GM12878 (cell line): ENCODE measurements at regions not wholly inside any gene's neighbourhood (a gene's known extent, or its start where the extent isn't known, plus 50 kb on each side); places are given as distances from the start of the nearest gene placed in this dataset.

Experiments
- ATAC-seq: fragments of 200-7000 bp; cut with Tn5 transposase; 3 replicates; pipeline ENCODE4 v1.9.1; 2020; ENCODE audit warnings: mild to moderate bottlenecking, moderate library complexity
- BruUV-seq: library from RNA; stranded (reverse); fragments of 400-500 nt; replicated peaks from 2 replicates; lab custom pipeline; 2021; lab: Mats Ljungman, UMichigan
- CTCF ChIA-PET: fragments of 300-600 bp; sonication (Branson Sonifier 250); formaldehyde crosslinking; extraction: SDS; loops from one replicate; lab custom pipeline; 2021; ENCODE audit warnings: inconsistent platforms; lab: Yijun Ruan, JAX
- POLR2A ChIA-PET: fragments of 350-600 bp; formaldehyde crosslinking; extraction: SDS; loops from one replicate; lab custom pipeline; 2021; ENCODE audit warnings: inconsistent platforms; lab: Charles Lee
- RAD21 ChIA-PET: fragments of 300-600 bp; sonication (Branson Sonifier 250); formaldehyde crosslinking; loops from one replicate; lab custom pipeline; 2023; ENCODE audit warnings: antibody characterized with exemption; ENCODE audit not compliant: unreplicated experiment; lab: Charles Lee
- SMC1A ChIA-PET: fragments of 300-600 bp; sonication (Branson Sonifier 250); formaldehyde crosslinking; loops from one replicate; lab custom pipeline; 2023; ENCODE audit not compliant: unreplicated experiment, uncharacterized antibody; lab: Charles Lee
- DNase-seq: peaks from one replicate; pipeline ENCODE4 v3.0.0-alpha.2; 2011; ENCODE audit warnings: low read depth, low spot score
- FAIRE-seq: peaks from 3 replicates; lab custom pipeline; 2011; peaks lifted over from hg19 to GRCh38; lab: Jason Lieb, UNC
- H2AFZ ChIP-seq: 2 replicates; pipeline ENCODE4 v1.6.0; 2011; ENCODE audit warnings: low read depth, low read length, control low read depth; ENCODE audit not compliant: control insufficient read depth
- H3K27ac ChIP-seq: 2 replicates; pipeline ENCODE4 v1.5.1; 2011; ENCODE audit warnings: control low read depth; ENCODE audit not compliant: control insufficient read depth, insufficient read depth
- H3K27me3 ChIP-seq, 2 experiments: replicated peaks in 1 of 2; 2 replicates each; pipeline versions ENCODE4 v1.6.0 to v1.6.1; 2011; ENCODE audit warnings: low read length in 1 of 2; ENCODE audit not compliant: control insufficient read depth in 2 of 2, insufficient read depth in 2 of 2
- H3K36me3 ChIP-seq, 2 experiments: 2 replicates each; pipeline ENCODE4 v1.5.1; 2011; ENCODE audit warnings: low read length in 1 of 2; ENCODE audit not compliant: control insufficient read depth in 2 of 2, insufficient read depth in 2 of 2
- H3K4me1 ChIP-seq: 2 replicates; pipeline ENCODE4 v1.6.1; 2011; ENCODE audit warnings: mild to moderate bottlenecking, low read length, moderate library complexity, mixed read lengths; ENCODE audit not compliant: control insufficient read depth, insufficient read depth
- H3K4me2 ChIP-seq: 2 replicates; pipeline ENCODE4 v1.6.0; 2011; ENCODE audit warnings: control low read depth; ENCODE audit not compliant: control insufficient read depth, insufficient read depth
- H3K4me3 ChIP-seq: fragments of 200-600 bp; sonication (generic); 2 replicates; pipeline ENCODE4 v1.5.1; 2016
- H3K79me2 ChIP-seq: 2 replicates; pipeline ENCODE4 v1.6.0; 2011; ENCODE audit warnings: low read length; ENCODE audit not compliant: control insufficient read depth, insufficient read depth
- H3K9ac ChIP-seq: 2 replicates; pipeline ENCODE4 v1.8.0; 2011; ENCODE audit warnings: low read length, control low read depth, mixed read lengths; ENCODE audit not compliant: control insufficient read depth, insufficient read depth
- H3K9me3 ChIP-seq: replicated peaks from 3 replicates; pipeline ENCODE4 v1.5.1; 2011; ENCODE audit warnings: mild to moderate bottlenecking, low read length; ENCODE audit not compliant: control insufficient read depth, insufficient read depth
- H4K20me1 ChIP-seq: 2 replicates; pipeline ENCODE4 v1.6.0; 2011; ENCODE audit not compliant: control insufficient read depth, insufficient read depth
- BHLHE40 ChIP-seq, 2 experiments: fragments of 450-650 bp in 1 of 2; IDR thresholded peaks; 2 replicates each; pipeline ENCODE4 v1.6.1; 2011 to 2017; ENCODE audit warnings: low read depth in 2 of 2, borderline replicate concordance in 1 of 2, improper control_type of control experiment in 1 of 2, low read length in 1 of 2, mild to moderate bottlenecking in 1 of 2
- CEBPZ ChIP-seq: fragments of 150-350 bp; IDR thresholded peaks from 2 replicates; pipeline ENCODE4 v1.6.1; 2016; ENCODE audit warnings: low read depth, low read length
- NBN ChIP-seq: fragments of 450-650 bp; IDR thresholded peaks from 2 replicates; pipeline ENCODE4 v1.6.1; 2016
- RAD51 ChIP-seq: fragments of 450-650 bp; IDR thresholded peaks from 2 replicates; pipeline ENCODE4 v1.6.1; 2016; ENCODE audit warnings: moderate library complexity, mild to moderate bottlenecking, inconsistent platforms
- WGBS: methylation state at CpG from one replicate; pipeline ENCODE4 v1.1.6; 2016; ENCODE audit warnings: low lambda C conversion rate; ENCODE audit not compliant: insufficient replicate concordance, insufficient coverage; ENCODE audit errors: missing lambda C conversion rate; 5-methylcytosine and 5-hydroxymethylcytosine counted together
- in situ Hi-C: fragments of 300-500 bp; cut with MboI; formaldehyde crosslinking; loops from 9 replicates; pipeline ENCODE4 v1.14.3; 2018; ENCODE audit warnings: mixed read lengths
- intact Hi-C: fragments of 100-400 bp; cut with micrococcal nuclease; formaldehyde crosslinking; loops from one replicate; pipeline ENCODE4 v1.14.2; 2022; ENCODE audit not compliant: unreplicated experiment
- TF ChIP-seq, protein P1 (sequence below): IDR thresholded peaks from 2 replicates; pipeline ENCODE4 v1.6.1; 2012; ENCODE audit warnings: mild to moderate bottlenecking, low read depth, low read length
- TF ChIP-seq, protein P2 (sequence below): fragments of 450-650 bp; IDR thresholded peaks from 2 replicates; pipeline ENCODE4 v1.6.1; 2016; ENCODE audit warnings: mild to moderate bottlenecking, moderate library complexity, borderline replicate concordance
- TF ChIP-seq, protein P3 (sequence below): fragments of 450-650 bp; conservative IDR thresholded peaks from 2 replicates; pipeline ENCODE4 v1.6.1; 2017; ENCODE audit warnings: mild to moderate bottlenecking, moderate library complexity

- H3K36me3 ChIP-seq, result no peaks in the 10 kb centered on the region
- FAIRE-seq (no peak), ATAC-seq (no peak), DNase-seq (no peak)
- no peaks in the 10 kb centered on the region for H4K20me1 ChIP-seq
- ChIA-PET POLR2A (no interaction called here), SMC1A (no interaction called here), RAD21 (no interaction called here), CTCF (no interaction called here)
- intact Hi-C loops, result no loop called here
- H3K9me3 ChIP-seq, result no peaks in the 10 kb centered on the region
- no peak overlapping the region for H3K4me3 ChIP-seq
- H2AFZ ChIP-seq, result no peak overlapping the region
- H3K4me2 ChIP-seq, result no peak overlapping the region
- no TSS peak for BruUV-seq
- no peaks in the 10 kb centered on the region for H3K79me2 ChIP-seq
- 36% methylated on average over 20 of the region's 20 CpGs for WGBS
- H3K27ac ChIP-seq, result no peak overlapping the region
- H3K27me3 ChIP-seq, result peaks cover 0 to 3% of the 10 kb centered on the region in 2 experiments; a peak in 2 of 4 replicates
- H3K9ac ChIP-seq, result no peak overlapping the region
- H3K4me1 ChIP-seq, result no peaks in the 10 kb centered on the region
- in situ Hi-C loops, result no loop called here
- TF ChIP-seq CEBPZ (no peak), NBN (no peak), RAD51 (no peak), BHLHE40 (IDR thresholded peaks at IDR 0.05; ENCODE audit: borderline replicate concordance in 1 of 2, low read depth in 2 of 2, low read length in 1 of 2) (no peak)
- TF ChIP-seq, protein P1, sequence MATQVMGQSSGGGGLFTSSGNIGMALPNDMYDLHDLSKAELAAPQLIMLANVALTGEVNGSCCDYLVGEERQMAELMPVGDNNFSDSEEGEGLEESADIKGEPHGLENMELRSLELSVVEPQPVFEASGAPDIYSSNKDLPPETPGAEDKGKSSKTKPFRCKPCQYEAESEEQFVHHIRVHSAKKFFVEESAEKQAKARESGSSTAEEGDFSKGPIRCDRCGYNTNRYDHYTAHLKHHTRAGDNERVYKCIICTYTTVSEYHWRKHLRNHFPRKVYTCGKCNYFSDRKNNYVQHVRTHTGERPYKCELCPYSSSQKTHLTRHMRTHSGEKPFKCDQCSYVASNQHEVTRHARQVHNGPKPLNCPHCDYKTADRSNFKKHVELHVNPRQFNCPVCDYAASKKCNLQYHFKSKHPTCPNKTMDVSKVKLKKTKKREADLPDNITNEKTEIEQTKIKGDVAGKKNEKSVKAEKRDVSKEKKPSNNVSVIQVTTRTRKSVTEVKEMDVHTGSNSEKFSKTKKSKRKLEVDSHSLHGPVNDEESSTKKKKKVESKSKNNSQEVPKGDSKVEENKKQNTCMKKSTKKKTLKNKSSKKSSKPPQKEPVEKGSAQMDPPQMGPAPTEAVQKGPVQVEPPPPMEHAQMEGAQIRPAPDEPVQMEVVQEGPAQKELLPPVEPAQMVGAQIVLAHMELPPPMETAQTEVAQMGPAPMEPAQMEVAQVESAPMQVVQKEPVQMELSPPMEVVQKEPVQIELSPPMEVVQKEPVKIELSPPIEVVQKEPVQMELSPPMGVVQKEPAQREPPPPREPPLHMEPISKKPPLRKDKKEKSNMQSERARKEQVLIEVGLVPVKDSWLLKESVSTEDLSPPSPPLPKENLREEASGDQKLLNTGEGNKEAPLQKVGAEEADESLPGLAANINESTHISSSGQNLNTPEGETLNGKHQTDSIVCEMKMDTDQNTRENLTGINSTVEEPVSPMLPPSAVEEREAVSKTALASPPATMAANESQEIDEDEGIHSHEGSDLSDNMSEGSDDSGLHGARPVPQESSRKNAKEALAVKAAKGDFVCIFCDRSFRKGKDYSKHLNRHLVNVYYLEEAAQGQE, result no peak
- TF ChIP-seq, protein P2, sequence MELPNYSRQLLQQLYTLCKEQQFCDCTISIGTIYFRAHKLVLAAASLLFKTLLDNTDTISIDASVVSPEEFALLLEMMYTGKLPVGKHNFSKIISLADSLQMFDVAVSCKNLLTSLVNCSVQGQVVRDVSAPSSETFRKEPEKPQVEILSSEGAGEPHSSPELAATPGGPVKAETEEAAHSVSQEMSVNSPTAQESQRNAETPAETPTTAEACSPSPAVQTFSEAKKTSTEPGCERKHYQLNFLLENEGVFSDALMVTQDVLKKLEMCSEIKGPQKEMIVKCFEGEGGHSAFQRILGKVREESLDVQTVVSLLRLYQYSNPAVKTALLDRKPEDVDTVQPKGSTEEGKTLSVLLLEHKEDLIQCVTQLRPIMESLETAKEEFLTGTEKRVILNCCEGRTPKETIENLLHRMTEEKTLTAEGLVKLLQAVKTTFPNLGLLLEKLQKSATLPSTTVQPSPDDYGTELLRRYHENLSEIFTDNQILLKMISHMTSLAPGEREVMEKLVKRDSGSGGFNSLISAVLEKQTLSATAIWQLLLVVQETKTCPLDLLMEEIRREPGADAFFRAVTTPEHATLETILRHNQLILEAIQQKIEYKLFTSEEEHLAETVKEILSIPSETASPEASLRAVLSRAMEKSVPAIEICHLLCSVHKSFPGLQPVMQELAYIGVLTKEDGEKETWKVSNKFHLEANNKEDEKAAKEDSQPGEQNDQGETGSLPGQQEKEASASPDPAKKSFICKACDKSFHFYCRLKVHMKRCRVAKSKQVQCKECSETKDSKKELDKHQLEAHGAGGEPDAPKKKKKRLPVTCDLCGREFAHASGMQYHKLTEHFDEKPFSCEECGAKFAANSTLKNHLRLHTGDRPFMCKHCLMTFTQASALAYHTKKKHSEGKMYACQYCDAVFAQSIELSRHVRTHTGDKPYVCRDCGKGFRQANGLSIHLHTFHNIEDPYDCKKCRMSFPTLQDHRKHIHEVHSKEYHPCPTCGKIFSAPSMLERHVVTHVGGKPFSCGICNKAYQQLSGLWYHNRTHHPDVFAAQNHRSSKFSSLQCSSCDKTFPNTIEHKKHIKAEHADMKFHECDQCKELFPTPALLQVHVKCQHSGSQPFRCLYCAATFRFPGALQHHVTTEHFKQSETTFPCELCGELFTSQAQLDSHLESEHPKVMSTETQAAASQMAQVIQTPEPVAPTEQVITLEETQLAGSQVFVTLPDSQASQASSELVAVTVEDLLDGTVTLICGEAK, result no peak
- TF ChIP-seq, protein P3, sequence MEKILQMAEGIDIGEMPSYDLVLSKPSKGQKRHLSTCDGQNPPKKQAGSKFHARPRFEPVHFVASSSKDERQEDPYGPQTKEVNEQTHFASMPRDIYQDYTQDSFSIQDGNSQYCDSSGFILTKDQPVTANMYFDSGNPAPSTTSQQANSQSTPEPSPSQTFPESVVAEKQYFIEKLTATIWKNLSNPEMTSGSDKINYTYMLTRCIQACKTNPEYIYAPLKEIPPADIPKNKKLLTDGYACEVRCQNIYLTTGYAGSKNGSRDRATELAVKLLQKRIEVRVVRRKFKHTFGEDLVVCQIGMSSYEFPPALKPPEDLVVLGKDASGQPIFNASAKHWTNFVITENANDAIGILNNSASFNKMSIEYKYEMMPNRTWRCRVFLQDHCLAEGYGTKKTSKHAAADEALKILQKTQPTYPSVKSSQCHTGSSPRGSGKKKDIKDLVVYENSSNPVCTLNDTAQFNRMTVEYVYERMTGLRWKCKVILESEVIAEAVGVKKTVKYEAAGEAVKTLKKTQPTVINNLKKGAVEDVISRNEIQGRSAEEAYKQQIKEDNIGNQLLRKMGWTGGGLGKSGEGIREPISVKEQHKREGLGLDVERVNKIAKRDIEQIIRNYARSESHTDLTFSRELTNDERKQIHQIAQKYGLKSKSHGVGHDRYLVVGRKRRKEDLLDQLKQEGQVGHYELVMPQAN, result no peak
Observed at GRCh38 chr10:113496111-113497109, 56.4 kb upstream of the HABP2 start.
